ENCODE measurements at regions not wholly inside any gene's neighbourhood (a gene's known extent, or its start where the extent isn't known, plus 50 kb on each side); places are given as distances from the start of the nearest gene placed in this dataset.
"Not testable (repeated sequence)": the region's sequence is repeated elsewhere in the genome, so short reads cannot be mapped to it uniquely, and the experiment has no call there.

DNA sequence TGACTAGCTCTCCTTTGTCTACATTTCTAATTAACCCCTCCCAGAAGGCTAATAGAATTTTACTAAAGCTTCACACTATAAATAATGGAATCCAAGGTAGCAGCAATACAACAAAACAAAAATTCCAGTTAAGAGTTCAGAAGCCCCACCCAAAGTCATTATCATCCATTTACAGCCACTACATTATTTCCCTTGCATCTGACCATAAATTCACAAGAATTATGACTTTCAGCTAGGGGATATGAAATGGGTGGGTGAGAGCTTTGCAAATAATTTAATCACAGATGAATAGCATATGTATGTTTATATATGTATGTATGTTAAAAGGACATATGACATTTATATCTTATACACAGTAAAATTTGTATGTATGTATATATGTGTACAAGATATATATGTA lies 65.3 kb upstream of the PTGDR start:
- no peak for DNase-seq (ENCODE audit: low read depth)

DNA sequence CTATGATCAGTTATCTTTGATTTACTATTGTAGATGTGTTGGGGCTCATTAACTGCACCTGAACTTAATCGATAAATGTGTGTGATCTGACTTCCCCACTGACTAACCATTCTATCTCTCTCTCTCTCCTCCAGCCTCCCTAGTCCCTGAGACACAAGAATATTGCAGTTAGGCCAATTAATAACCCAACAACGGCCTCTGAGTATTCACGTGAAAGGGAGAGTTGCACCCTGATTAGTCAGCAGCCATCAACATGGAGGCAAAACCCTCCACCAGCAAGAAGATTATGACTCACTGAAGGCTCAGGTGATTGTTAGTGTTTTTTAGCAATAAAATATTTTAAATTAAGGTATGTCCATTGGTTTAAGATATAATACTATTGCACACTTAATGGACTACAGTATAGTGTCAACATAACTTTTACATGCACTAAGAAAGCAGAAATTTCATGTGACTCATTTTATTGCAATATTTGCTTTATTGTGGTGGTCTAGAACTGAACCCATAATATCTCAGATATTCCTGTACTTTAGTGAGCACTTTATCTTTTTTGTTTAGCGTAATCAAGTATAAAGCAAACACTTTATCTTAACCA lies 77.1 kb upstream of the PTGDR start:
- DNase-seq (ENCODE audit: low read depth): no peak

DNA sequence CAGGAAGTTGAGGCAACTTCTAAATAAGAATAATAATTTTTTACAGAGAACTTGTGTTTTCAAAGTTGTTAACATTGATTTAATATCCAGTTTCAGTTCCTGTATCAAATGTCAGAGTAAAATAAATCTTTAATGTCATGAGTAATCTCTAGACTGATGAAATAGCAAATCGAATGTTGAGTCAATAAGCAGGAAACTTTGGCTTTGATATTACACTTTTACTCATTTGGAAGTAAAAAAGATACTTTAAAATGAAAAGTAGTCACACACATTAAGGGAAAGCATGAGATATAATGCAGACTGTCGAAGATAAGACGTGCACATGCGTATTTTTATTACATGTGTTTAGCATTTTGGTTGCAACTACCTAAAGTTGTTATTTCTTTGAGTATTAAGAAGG lies 78.2 kb upstream of the PTGDR start:
- DNase-seq (ENCODE audit: low read depth): no peak

DNA sequence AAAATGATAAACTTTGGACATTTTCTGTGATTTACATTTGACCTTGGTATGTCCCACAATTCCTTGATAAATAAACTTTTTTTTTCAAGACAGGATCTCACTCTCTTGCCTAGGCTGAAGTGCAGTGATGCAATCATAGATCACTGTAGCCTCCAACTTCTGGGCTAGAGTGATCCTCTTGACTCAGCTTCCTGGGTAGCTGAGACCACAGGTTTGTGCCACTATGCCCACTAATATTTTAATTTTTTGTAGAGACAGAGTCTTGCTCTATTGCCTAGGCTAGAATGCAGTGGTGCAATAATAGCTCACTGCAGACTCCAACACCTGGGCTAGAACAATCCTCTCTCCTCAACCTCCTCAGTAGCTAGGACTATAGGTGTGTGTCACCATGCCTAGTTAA lies 79.1 kb upstream of the PTGDR start:
- no peak for DNase-seq (ENCODE audit: low read depth)

DNA sequence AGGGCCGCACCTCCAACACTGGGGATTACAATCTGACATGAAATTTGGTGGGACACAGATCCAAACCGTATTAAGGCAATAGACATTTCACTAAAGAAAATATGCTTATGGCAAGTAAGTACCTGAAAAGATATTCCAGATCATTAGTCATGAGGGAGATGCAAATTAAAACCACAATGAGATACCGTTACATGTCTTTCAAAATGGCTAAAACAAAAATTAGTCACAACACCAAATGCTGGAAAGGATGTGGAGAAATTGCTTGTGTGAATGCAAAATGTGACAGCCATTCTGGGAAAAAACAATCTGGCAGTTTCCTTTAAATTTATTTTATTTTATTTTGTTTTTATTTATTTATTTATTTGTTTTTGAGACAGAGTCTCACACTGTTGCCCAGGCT lies 82.3 kb upstream of the PTGDR start:
- no peak for DNase-seq (ENCODE audit: low read depth)

DNA sequence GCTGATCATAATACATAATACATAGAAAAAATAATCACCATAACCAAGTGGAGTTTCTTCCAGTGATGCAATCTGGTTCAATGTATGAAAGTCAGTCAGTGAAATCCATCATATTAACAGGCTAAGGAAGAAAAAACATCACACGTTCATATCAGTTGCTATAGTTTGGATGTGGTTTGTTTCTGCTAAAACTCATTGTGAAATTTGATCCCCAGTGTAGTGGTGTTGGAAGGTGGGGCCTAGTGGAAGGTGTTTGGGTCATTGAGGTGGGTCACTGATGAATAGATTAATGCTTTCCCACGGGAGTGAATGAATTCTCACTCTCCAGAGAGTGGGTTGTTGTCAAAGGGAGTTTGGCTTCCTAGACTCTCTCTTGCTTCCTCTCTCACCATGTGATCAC lies 84.6 kb upstream of the PTGDR start:
- DNase-seq (ENCODE audit: low read depth): no peak

DNA sequence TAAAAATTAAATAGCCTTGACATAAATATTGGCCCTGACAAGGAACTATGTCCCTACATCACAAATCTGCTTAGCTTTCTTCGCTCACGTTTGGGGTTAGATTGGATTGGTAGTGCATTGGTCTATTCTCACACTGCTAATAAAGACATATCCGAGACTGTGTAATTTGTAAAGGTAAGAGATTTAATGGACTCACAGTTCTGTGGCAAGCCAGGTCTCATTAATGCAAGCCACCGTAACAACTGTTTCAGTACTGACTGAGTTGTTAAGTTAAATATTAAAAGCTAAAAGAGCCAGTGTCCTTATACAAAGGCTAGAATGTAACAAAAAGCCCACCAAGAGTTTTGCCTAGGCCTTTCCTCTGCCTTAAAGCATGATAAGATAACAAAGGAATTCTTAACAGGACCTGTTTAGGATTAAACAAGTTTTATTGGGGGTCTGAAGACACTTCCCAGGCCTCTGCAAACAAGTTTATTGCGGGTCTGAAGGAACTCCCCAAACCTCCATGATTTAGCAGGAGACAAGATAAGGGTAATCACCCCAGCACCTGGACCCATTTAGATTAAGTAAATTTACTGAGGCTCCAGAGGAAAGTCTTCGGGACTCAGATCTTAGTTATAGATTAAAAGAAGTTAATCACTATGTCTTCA lies 88.2 kb upstream of the PTGDR start:
- no peak for DNase-seq (ENCODE audit: low read depth)

DNA sequence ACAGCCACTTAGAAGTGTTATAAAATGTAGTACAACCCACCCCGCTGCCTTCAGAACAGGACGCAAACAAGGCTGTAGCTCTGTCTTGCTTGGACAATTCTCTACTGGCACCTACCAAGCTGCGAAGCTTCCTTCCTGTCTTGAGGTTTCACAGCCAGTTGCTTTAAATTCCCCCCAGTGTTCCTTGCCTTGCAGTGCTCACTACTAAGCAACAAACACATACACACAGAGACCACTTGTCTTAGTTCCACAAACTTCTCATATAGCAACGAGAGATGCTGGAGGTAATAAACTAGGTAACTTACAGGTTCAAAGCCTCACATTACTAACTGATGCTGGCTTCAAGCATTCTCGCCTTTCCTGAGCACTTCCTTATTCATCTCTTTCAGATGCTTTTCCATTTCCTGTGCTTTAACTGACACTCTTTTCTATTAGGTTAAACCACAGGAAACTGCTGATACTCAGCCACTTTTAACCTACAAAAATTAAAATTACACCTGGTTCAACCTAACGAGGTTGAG lies 91.5 kb upstream of the PTGDR start:
- peak; percentile 13 for DNase-seq (ENCODE audit: low read depth)

DNA sequence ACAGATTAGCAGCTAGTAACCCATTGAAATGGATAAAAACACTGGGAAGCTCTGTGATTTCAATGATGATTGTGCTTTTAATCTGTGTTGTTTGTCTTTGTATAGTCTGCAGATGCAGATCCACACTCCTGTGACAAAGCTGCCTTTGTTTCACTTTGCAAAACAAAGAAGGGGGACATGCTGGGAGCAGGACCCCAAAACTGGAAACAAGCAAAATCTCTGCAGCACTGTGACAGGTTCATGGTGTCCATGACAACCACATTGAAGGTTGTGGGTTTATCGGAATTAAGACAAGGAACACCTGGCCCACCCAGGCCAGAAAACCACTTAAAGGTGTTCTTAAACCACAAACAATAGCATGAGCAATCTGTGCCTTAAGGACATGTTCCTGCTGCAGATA lies 95.6 kb upstream of the PTGDR start:
- not testable (repeated sequence) for DNase-seq (ENCODE audit: low read depth)

DNA sequence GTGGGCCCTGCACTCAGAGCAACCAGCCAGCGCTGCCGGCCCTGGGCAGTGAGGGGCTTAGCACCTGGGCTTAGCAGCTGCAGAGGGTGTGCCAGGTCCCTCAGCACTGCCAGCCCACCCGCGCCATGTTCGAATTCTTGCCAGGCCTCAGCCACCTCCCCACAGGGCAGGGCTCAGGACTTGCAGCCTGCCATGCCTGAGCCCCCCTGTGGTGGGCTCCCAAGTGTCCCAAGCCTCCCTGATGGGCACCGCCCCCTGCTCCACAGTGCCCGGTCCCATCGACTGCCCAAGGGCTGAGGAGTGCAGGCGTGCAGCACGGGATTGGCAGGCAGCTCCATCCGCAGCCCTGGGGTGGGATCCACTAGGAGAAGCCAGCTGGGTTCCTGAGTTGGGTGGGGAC lies 98.0 kb upstream of the NID2 start:
- DNase-seq (ENCODE audit: low read depth): no peak

DNA sequence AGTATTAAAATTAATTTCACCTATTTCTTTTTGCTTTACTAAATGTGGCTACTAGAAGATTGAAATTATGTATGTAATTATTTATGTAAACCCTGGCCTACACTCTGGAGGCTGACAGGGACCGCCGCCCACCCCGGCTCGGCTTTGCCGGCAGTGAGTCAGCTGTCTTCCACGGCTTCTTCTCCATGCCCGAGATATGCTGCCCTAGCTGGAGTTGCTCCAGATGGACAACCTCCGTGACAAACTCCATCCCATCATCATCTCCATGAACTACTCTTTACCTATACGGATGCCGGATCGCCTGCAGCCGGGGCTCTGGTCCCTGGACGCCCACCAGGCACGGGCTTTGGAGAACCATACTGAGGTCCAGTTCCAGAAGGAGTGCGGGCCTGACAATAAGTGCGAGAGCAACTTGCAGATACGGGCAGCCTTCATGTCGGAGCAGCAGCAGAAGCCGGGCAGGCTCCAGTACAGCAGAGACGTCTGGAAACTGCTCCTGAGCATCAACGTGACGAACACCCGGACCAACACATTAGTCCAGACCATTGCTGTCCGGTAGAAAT lies 86.9 kb upstream of the NID2 start:
- DNase-seq (ENCODE audit: low read depth): no peak

DNA sequence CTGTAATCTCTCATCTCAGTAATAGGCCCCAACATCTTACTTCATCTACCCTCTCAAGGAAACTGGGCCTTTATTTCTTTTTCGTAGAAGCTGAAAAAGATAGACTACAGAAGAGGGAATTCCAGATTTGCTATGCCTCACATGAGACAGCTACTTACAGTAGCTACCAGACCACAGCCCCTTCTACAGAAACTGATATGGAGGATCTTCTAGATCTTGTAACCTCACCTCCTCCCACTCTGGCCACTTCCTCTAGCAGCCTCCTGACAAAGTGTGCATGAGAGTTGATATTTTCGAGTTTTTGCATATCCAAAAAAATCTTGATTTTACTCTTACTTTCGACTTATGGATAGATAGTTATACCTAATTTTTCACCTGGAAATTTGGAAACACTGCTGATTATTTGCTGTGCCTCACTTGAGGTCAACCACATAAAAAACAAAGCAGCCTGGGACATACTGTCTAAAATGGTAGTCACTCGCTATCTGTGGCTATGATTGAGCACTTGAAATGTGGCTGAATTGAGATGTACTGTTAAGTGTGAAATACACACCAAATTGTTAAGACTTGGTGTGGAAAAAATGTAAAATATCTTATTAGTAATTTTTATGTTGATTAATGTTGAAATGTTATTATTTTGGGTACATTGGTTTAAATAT lies 86.3 kb upstream of the NID2 start:
- no peak for DNase-seq (ENCODE audit: low read depth)

DNA sequence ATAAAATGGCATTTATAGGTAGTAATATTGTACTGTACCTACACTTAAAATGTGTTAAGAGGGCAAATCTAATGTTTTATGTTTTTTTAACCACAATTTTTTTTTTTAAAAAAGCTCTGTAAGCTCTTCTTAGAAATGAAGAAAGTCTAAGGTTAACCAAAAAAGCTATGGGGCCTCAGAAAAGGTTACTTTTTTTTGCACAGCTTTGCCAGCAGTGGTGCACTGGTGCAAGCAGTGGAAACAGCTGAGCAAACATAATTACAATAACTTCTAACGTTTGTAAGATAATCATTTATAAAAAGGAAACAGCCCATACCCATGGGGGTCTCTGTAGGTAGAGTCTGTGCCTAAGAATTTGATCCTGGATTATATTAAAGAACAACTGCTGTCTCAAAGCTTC lies 85.1 kb upstream of the NID2 start:
- DNase-seq (ENCODE audit: low read depth): no peak

DNA sequence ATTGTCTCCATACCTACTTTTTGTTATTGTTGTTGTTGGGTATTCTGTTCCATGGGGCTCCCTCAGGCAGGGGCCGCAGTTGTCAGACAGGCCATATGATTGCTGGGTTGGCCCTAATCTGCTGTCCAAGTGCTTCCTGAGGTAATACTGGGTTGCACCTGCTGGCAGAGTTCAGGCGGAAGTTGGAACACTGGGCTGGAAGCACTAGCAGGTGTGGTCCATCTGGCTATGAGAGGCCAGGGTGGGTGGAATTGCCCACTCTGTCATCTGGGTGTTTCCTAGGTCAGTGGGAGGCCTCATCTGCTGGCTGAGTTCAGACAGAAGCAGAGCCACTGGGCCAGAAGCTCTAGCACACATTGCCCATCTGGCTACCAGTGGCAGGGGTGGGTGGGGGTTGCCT lies 81.3 kb upstream of the NID2 start:
- no peak for DNase-seq (ENCODE audit: low read depth)

DNA sequence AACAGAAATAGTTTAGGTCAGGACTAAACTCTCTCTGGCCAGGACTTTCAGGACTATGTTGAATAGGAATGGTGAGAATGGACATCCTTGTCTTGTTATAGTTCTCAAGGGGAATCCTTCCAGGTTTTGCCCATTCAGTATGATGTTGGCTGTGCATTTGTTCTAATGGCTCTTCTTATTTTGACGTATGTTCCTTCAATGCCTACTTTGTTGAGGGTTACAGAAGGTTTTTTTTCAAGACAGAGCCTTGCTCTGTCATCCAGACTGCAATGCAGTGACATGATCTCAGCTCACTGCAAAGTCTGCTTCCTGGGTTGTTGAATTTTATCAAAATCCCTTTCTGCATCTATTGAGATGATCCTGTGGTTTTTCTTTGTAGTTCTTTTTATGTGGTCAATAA lies 79.5 kb upstream of the NID2 start:
- no peak for DNase-seq (ENCODE audit: low read depth)

DNA sequence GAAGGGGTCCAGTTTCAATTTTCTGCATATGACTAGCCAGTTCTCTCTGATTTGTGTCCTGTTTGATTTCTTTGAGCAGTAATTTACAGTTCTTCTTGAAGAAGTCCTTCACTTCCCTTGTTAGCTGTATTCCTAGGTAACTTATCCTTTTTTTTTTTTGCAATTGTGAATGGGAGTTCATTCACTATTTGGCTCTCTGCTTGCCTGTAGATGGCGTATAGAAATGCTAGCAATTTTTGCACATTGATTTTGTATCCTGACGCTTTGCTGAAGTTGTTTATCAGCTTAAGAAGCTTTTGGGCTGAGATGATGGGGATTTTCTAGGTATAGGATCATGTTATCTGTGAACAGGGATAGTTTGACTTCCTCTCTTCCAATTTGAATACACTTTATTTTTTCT lies 77.6 kb upstream of the NID2 start:
- DNase-seq (ENCODE audit: low read depth): no peak

DNA sequence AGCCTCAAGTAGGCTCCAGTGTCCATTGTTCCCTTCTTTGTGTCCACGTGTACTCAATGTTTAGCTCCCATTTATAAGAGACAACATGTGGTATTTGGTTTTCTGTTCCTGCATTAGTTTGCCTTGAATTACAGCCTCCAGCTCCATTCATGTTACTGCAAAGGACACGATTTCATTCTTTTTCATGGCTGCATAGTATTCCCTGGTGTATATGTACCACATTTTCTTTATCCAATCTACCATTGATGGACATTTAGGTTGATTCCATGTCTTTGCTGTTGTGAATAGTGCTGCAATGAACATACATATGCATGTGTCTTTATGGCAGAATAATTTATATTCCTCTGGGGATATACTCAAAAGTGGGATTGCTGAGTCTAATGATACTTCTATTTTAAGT lies 75.2 kb upstream of the NID2 start:
- not testable (repeated sequence) for DNase-seq (ENCODE audit: low read depth)

DNA sequence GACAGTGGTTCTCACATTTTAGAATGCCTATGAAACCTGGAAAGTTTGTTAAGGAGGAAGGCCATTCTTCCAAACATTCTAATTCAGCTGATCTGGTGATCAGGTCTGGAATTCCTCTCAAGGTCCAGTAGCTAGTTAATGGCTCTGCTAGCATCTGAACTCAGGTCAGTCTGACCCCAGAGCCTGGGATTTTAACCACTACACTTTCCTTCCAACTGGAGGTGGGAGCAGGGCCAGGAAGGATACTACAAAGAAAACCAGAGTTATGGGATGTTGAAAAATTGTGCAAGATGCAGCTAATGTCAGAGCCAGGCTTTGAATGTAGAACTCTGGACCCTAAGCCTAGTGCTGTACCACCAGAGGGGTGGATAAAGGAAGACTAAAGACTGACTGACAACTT lies 73.6 kb upstream of the NID2 start:
- DNase-seq (ENCODE audit: low read depth): no peak

DNA sequence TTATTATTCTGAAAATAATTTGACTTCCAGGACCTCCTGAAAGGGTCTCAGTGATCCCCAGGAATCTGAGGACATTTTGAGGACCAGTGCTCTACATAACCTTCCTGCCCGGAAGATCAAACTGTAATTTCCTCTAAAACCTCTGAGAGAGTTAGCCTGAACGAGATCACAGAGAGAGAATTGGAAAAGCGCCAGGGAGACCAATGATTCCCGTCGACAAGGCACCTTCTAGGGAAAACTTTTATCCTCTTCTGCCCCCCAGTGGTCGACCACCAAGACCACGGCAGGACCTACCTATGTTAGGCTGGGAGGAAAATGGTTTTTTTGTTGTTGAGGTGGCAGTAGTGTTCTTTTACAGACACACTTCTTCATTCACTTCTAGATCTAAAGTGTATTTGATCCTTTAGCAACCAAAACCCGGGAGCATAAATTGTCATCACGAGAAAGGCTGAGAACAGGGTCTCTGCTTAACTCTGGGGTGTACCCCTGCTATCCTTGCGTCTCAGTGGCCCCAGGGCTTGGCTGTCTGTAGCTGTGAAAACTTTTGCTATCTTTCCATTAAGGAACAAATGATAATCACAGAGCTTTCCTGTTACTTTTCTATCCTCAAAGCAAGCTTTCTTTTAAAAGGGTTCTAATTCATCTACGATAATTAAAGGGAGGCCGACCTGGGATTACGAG lies 62.9 kb upstream of the NID2 start:
- peak; percentile 15 for DNase-seq (ENCODE audit: low read depth)

DNA sequence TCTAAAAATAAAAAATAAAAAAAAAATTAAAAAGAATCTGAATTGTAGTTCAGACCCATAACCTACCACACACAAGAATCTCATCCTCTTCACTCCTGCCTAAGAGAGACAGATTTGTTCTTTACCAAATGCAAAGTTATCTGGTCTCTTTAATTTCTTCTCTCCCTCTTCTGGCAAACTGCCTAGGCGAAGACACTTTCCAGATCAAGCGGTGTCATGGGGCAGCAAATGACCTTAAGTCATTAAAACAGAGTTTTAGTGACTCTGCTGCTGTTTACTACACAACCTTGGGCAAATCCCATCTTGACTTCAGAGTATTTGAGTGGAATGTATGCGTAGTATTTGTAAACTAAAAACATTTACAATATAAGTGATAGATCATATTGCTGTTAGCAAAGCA lies 60.9 kb upstream of the NID2 start:
- no peak for DNase-seq (ENCODE audit: low read depth)

DNA sequence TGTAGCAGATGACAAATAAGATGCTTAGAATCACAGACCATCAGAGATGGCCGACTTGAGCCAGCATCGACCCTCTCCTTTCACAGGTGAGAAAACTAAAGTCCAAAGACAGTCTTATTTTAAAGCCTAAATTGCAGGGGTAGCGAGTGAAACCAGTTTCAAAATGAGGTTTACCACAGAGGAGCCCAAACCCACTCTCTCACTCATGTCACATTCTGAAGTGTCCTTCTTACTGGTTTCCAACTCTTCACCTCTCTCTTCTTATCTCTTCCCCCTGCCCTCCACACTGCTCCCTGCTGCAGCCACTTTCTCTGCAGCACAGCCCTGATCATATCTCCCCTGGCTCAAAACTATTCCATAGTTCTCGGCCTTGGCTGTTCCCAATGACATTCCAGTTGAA lies 57.0 kb upstream of the NID2 start:
- DNase-seq (ENCODE audit: low read depth): no peak

DNA sequence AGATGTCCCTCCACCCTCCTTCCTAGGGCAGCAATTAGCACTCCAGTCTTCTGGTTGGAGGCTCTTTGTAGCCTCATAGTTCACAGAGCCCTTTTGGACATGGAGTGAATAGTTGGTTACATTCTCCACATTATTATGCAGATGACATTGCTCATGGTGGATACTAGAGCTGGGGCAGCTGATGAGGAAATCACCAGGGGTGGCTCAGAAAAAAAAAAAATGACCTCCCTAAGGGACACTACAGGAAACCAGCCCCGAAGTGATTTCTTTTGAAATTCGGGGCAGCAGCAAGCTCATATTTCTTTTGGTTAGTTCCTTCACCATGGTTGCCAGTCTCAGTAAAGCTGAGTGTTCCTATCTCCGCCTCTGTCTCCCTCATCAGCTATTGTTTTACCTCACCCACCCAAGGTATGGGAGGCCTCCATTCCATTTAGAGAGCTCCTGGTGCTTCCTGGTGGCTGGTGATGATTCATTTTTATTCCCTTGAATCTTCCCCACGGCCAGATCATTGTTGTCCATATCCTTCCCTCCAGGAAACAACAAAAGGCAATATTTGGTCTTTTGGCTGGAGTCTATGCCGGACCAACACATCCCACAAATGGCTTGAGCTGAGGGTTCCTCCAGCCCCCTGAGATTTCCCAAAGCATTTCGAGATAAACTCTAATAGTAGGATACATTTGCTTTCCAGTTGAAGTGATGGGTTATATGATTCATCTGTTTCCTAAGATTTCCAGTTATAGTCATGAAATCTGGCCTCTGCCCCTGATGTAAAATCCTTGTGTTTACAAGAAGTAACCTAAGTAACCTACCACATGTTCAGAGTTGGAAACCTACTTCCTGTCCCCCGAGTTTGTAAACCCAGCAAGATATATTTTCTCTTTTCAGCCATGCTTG lies 56.2 kb upstream of the NID2 start:
- DNase-seq (ENCODE audit: low read depth): no peak
